GM20431 (cell line): ENCODE measurements at regions not wholly inside any gene's neighbourhood (a gene's known extent, or its start where the extent isn't known, plus 50 kb on each side); places are given as distances from the start of the nearest gene placed in this dataset.

Experiments
- in situ Hi-C: fragments of 300-500 bp; cut with MseI, MboI; formaldehyde crosslinking; loops from one replicate; pipeline ENCODE4 v1.15.0; 2020; ENCODE audit warnings: low sequenced_read_pairs; ENCODE audit not compliant: unreplicated experiment

DNA sequence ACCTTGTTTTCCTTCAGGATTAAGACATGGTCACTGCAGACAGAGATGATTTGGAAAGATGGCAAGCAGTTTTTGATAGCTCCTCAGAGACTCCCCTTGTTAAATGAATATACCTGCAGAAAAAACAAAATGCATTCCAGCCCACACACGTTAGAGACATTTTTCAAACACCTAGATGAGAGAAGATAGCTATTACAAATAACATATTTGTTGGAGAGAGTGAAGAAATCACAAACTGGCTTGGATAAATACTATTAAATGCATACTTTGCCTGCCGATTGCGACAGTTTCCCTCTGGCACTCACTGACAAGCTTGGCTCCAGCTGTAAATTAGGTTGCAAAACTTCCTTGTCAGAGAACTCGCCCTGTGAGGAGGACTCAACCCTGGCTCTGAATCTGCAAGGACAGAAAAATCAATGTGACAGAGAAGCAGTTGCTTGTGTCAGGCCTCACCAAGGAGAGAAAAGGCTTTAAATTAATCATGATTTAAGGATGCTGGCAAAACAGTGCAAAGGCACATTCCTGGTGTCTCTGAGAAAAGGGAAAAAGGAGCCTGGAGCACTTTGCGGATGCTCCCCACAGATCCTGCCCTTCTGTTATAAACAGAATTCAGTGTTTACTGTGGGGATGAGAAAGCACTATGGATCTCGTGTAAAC lies 423.7 kb upstream of the MARCKS start:
- in situ Hi-C loops: no loop called here

GRCh38 chr6:113434641-113435040 lies 422.5 kb upstream of the MARCKS start:
- in situ Hi-C loops: no loop called here

DNA sequence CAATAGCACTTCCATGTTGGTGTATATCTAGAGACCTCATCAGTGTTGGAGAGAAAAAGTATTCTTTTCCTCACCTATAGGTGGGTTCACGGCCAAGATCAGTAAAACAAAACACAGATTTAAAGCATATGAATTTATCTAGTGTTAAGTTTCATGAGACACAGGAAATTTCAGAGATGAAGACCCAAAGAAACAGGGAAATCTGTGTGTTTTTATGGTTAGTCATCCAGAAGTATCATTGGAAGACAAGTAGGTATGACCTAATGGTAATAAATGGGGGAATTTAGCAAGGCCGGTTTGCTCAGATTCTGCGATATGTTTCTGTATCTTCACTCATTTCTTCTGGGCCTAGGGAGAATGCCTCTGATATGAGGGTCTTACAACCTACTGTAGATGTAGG lies 419.6 kb upstream of the MARCKS start:
- in situ Hi-C loops: no loop called here

DNA sequence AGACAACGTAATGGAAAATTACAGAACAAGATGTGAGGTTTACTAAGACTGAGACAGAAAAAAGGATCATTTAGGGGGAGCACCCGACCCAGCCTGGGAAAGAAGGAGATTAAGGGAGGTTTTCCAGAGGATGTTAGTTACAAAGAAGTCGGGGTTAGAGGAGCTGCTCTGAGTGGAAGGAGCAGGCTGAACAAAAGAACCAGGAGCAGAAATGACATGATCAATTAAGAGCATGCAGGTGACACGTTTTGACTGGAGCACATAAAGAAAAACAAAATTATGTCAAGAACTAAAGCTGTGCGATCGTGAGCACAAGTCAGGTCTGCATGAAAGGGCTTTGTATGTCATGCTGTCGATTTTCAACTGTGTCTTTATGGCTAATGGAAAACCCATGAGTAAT lies 417.3 kb upstream of the MARCKS start:
- in situ Hi-C loops: no loop called here

GRCh38 chr6:113442040-113442439 lies 415.1 kb upstream of the MARCKS start:
- in situ Hi-C loops: no loop called here

DNA sequence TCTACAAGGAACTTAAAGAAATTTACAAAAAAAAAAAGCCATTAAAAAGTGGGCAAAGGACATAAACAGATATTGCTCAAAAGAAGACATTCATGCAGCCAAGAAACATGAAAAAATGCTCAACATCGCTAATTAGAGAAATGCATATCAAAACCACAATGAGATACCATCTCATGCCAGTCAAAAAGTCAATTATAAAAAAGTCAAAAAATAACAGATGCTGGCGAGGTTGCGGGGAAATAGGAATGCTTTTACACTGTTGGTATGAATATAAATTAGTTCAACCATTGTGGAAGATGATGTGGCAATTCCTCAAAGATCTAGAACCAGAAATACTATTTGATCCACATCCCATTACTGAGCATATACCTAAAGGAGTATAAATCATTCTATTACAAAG lies 411.9 kb upstream of the MARCKS start:
- in situ Hi-C loops: no loop called here

- in situ Hi-C loops: no loop called here
These were observed 409.9 kb upstream of the MARCKS start for GRCh38 chr6:113447088-113447831.

DNA sequence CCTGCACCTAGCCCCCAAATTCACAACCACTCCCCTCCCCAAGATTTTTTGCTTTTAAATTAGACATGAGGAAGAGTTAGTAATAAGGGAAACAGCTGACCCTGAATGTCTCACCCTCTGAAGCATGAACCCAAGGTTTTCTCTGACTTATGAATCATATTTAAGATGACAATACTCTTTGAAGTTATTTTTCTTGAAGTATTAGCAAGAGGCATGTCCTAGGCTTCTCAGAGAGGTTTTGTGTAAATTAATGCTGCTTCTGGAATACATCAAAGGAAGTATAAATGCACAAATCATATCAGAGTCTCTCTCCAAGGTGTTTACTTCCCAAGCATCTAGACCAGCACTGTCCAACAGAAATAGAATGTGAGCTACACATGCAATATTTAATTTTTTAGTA lies 408.1 kb upstream of the MARCKS start:
- in situ Hi-C loops: no loop called here

DNA sequence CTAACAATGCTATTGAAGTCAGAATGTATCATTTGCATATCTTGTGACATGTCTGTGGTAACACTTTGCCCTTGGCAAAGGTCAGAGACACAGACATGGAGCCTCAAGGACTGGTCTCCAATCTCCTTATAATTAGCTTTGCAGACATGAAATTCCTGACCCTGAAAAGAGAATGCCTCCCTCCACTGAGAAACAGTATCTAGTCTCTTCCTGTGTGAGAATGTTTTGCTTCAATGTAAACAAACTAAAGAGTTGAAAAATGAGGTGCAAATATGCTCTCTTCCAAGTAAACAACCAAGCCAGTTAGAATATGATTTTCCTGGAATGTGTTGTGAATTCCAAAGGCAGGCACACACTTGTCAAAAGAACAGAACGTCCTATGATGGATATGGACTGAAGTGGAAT lies 407.1 kb upstream of the MARCKS start:
- in situ Hi-C loops: no loop called here

GRCh38 chr6:113451049-113451448 lies 406.1 kb upstream of the MARCKS start:
- in situ Hi-C loops: no loop called here

GRCh38 chr6:113457198-113457597 lies 399.9 kb upstream of the MARCKS start:
- in situ Hi-C loops: no loop called here

GRCh38 chr6:113457751-113458150 lies 399.4 kb upstream of the MARCKS start:
- in situ Hi-C loops: no loop called here

DNA sequence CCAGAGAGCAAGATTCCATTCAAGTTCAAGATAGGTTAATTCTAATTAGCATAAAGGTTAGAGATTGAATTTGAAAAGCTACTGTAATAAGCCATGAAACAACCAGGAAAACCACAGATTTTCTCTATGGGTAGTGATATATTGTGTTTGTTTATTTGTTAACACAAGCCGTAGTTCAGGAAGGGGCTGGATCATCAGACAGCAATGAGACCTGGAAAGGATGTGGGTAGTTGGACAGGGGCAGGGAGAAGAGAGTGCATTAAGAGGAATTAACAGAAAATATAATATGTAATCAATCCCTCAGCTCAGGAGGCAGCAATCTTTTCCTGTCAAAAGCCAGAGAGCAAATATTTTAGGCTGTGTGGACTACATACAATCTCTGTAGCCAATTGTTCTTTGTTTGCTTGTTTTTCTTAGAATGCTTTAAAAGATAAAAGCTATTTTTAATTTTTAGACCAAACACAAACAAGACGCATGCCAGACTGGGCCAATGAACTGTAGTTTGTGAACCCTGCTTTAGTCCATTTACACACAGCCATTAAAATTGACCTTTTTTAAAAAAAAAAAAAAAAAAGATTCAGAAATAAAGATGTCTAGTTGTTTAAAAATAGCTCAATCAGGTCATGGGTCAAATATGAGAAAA lies 398.7 kb upstream of the MARCKS start:
- in situ Hi-C loops: no loop called here

DNA sequence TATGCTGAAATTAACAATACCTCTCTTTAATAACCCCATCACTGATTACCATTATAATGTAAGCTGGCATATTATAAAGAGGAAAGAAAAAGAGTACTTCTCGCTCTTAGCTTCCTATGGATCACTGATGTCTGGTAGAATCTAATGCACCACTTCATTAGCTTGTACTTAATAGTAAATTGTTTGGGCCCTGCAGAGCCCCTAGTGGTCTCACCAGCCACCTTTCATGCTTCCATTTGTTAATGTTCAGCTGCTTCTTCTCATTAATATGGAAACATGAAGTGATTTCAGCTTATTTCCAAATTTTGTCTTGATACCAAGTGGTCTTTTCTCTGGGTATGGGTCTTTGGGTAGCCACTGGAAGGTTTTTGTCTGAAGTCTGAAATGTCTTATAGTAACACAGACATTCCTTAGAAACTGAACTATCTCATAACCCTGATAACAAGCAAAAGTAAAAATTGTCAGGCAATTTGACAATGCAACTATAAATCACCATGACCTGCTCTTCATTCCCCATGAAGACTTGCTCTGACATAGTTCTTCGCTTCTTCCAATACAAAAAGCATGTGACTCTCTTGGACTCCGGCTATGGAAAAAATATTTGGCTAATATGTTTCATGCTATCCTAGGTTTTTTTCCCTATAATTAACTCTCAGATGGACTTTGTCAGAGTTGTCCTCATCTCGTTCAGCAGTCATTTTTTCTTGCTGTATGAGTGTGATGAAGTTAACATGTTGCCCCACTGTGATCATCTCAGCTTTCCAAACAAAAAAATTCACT lies 395.8 kb upstream of the MARCKS start:
- in situ Hi-C loops: no loop called here

GRCh38 chr6:113464536-113464935 lies 392.6 kb upstream of the MARCKS start:
- in situ Hi-C loops: no loop called here

- in situ Hi-C loops: no loop called here
These were observed 392.2 kb upstream of the MARCKS start for GRCh38 chr6:113464960-113465359.

GRCh38 chr6:113466526-113466925 lies 390.6 kb upstream of the MARCKS start:
- in situ Hi-C loops: no loop called here

DNA sequence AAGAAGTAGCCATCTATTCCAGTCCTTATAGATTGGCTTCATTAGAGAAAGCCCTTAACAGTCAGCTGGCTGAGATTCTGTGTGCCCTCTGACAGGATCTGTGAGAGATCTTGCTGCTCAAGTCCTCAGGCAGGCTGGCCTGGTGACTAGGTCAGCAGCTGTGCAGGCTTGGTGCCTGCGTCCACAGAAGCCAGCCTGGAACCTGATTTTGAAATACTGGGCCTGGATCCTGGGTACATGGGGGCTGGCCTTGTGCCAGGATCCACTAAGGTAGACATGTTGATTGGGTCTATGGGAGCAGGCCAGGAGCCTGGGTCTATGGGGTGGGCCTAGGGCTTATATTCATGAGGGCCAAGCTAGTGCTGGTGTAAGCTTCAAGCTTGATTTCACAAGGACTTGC lies 381.8 kb upstream of the MARCKS start:
- in situ Hi-C loops: no loop called here

DNA sequence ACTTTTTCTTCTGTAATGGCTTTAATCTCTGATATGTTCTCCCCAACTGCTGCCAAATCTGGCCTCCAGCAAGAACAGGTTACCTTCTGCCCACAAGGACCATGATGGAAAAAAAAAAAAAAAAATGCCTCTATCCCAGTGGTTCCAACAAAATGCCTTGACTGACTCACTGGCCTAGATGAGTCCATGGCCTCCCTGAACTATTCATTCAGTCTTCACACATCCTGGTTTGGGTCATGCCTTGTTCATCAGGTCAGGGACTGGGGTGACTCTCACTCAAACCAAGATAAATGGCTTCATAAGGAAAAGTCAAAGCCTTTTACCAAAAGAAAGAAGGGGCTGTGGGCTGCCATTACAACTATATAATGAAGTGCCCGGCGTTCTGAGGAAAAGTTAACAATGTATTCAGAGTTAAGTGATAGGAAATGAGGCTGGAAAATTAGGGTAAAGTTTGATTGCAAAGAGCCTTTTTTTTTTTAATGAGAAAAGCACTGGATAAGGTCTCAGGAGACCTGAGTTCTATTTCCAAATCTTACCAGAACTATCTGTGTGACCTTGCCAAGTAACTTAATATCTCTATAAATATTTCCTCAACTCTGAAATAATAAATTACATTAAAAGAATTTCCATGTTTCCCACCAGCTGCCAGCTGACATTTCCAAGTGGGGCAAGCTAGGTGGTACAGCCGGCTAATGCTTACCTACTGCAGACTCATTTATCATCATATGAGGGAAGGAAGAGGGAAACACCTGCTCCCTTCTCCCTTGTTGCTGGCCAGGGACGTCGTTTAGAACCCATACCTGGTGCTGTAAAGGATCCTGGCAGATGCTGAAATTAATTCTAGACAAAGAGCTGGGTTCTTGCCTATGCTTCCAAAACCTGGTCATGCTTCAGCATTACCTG lies 380.0 kb upstream of the MARCKS start:
- in situ Hi-C loops: no loop called here

GRCh38 chr6:113480616-113481015 lies 376.5 kb upstream of the MARCKS start:
- in situ Hi-C loops: no loop called here
